CD4-positive, alpha-beta T cell treated with Interleukin-2 at 100 ng/mL for 4 hours (primary cell): ENCODE measurements at regions not wholly inside any gene's neighbourhood (a gene's known extent, or its start where the extent isn't known, plus 50 kb on each side); places are given as distances from the start of the nearest gene placed in this dataset.

Experiments used
- DNase-seq: peaks from one replicate; pipeline ENCODE4 v3.0.0-alpha.2; 2020; ENCODE audit warnings: low spot score

DNA sequence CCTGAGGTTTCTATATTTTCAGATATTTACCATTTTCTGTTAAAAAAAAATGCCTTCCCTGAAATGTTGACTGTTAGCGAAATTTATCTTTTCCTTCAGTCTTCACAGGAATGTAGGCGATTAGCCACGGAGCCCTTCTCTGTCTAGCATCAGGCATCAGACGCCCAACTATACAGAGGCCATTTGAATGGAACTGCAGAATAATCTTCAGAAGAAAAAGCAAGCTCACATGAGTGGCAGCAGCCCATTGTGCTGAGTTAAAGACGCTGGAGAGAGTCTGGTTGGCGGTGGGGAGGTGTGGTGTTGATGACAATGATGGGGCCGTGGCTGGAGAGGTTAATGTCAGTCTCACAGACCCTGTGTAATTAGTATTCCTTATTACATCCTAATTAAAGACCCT, 196.8 kb upstream of the LEF1 start:
- no peak for DNase-seq

DNA sequence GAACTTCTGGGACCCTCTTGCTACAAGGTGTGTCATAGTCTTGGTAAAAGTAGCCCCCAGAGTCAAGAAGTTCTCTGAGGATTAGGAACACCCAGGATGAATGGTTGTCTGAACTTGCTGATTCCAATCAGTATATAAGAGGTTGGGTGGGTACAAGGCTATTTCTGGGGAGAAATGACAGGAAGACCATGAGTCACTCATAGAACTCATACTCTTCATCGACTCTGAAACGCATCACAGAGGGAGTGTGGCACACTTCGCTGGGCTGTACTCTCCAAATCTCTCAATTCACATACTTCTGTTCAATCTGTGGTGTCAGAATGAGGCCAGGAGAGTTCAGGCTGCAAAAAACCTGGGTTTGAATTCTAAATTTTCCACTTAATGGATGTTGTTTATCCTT, 193.2 kb upstream of the LEF1 start:
- DNase-seq: no peak

DNA sequence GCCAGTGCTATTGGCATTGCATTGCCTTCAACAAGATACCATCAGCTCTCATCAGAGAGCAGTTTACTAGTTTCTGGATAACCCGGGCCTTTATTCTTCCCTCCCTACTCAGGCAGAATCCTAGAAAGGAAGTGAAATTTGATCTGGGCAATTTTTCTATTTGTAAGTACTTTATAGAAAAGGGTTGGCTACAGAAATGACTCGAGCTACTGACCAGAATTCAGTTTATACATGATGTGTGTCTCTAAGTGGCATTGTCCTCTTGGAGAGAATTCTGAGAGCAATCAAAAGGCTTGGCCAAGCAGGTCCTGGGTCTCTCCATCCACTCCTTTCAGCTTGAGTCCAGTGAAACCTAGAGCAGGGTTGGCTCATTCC, 192.7 kb upstream of the LEF1 start:
- DNase-seq: no peak

DNA sequence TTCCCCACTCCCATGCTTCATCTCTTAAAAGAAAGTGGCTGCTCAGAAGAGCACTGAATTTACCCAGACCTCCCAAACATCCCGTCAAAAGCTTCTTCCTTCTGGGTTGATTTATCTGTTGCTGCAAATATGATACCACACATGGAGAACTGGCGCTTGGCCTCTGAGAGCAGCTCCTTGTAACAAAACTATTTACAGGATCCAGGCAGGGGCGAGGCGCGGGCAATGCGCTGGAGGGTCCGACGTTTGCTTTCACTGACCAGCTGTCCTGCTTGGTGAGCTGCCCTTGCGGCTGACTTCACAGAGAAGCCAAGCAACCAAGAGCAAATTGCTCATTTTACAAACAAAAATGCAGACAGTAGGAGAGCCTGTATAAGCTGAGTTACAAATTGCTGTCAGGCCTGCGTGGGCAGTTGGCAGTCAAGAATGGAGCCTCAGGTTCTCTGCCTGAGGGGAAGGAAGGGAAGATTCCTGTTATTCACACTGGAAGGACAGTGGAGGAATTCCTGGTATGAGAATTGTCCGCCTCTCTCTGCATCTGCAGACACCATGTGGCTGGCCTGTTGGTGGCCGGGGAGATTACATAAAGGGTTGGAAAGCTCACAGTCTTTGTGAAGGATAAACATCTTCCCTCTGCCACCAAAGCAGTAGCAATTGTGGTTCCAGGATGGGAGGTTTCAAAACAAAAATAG, 192.2 kb upstream of the LEF1 start:
- no peak for DNase-seq

GRCh38 chr4:108359986-108360681, 191.4 kb upstream of the LEF1 start:
- DNase-seq: no peak

DNA sequence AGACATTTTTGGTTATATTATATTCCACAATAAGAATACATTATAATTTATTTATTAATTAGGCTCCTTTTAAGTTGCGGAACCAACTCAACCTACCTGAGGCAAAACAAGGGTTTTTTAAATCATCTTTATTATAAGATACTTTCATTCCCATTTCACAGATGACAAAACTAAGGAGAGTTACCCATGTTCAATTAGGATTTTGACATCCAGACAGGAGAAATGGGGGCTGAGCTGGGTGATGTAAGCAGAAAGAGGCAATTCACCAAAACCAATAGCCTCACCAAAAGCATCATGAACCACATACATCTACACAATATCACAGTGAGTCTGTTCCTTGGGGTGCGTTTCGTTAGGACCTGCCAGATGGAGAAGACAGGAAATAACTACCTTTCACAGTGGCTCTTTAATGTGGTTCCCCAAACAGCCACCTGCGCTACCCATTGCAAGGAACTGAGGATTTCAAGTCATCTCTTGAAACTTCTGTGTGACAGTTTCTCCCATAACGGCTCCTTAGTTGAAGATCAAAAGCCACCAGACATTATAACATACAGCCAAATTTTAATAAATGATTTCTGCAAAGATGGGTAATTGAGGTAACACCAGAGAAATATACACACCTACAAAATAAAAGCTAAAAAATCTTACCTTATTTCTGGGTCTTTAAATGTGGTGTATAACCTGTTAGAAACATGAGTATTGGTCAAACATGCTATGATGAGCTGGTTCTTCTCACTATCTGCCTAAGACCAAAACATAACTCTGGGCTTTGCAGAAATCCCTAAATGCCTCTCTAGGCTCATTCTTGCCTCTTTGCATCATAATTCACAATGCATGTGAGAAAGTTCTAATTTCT, 190.6 kb upstream of the LEF1 start:
- peak; percentile 39 for DNase-seq

DNA sequence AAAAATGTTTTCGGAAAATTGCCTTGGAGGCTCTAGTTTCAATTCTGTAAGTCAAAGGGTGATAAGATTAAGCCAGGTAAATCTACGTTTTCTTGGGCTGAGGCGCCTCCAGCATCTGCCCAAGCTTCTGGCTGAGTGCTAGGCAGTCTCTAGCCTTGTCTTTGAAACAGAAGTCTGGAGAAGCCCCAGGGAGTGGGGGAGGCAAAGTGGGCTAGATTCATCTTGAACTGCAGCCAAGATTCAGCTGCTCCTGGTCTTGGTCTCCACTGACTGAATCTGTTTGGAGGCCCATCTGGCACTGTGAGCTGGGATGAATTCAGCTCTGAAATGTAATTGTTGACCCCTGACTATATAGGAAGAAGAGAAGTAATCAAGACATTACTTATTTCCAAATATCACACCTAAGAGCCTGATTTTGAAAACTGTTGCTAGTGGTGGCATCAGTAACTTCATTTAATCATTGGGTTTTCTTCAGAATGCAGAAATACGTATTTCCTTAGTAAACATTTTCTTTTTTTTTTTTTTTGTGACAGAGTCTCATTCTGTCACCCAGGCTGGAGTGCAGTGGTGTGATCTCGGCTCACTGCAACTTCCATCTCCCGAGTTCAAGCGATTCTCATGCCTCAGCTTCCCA, 187.3 kb upstream of the LEF1 start:
- no peak for DNase-seq

DNA sequence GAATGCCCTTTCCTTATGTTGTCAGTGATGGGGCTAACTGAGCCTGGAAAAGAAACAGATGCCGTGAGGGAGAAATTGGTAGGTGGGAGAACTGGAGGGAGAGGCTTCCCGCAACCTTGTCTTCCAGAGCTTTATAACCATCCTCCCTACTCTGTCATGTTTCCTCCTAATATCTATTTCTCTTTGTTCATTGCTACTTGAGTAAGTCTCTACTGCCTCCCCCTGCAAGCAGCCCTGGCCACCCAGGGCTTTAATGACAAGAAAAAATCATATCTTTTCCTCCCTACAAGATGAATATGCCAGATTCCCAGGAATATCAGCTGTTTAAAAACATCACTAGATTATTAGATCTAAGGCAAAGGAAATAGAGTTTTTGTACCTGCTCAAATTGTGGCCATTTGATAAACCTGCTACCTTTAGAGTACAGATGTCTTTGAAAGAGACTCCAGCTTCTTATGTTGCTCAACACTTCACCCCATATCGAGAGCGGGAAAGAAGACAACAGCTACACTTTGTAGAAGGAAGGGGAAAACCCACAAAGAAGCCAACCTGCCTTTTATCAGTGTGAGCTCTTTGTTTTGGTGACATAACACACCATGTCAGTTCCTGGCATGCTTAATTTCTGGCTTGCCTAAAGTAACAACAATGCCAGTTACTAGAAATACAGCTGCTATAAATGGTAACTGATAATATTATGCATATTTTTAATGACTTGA, 186.6 kb upstream of the LEF1 start:
- DNase-seq: peak; percentile 75

DNA sequence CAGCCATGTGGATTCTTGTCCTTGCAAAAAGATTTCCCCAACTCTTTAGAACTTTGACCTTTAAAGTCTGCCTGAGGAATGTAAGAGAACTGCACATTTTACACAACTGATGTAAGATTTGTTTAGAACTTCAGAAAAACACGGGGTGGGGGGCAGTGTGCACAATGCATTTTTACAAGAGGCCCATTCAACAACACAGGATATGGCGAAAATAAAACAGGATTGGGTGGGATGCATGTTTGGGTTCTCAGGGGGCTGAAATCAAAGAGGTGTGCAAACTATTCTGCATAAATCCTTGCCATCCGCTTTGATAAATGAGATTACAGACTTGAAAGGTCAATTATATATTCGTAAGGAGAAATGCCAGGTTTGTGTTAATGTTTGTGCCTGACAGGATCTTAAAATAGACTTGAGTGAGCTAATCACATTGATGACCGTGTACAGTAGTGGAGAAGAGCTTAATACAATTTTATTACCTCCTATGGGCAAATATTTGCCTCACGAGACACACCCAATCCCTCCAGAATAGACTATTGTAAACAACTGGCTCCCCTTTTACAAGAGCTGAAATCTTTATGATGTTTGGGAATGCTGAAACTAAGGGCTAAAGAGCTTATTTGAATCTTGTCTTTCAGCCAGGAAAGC, 184.1 kb upstream of the LEF1 start:
- no peak for DNase-seq

- DNase-seq: no peak
Observed at GRCh38 chr4:108351791-108352190, 183.1 kb upstream of the LEF1 start.

- no peak for DNase-seq
Observed at GRCh38 chr4:108350332-108350731, 181.6 kb upstream of the LEF1 start.

- no peak for DNase-seq
Observed at GRCh38 chr4:108346818-108347210, 178.1 kb upstream of the LEF1 start.

DNA sequence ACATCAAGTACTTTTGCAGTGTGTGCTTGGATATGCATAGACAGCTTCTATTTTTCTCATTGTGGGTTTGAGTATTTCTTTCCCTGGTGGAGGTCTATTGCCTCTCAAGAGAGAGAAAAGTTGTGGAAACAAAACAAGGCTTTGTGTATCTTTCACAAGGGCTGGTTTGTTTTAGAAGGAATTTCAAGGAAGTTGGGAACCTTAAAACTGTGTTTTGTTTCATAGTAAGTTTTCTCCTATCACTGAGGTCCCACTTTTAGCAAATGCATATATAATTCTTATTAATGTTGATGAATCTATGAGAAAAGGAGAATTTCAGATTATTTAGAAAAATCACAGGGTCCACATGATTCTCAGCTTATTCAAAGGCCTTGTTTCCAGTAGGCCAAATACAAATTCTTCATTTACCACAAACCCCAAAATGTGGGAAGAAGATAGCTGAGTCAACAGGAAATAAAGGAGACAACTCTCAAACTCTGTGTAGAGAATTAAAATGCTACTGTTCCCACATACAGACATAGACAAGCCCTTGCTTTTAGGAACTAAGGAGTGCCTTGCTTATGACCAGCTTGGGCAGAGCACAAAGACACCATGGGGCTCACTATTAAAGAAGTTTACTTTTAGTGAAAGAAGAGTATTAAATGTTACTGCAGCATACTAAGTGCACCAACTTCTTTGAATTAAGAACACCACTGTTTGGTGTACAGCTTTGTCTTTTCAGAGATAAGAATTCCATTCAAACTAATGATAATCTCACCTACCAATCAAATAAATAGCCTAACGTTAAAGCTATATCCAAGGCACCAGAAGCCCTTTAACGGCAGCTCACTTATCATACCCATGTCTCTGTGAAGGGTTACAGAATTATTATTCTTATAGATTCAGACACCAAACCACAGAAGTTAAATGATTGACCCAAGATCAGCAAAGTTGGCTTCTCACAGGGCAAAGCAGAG, 177.4 kb upstream of the LEF1 start:
- DNase-seq: peak; percentile 17

- DNase-seq: peak; percentile 51
Observed at GRCh38 chr4:108342325-108342970, 173.7 kb upstream of the LEF1 start.

GRCh38 chr4:108337923-108338322, 169.2 kb upstream of the LEF1 start:
- no peak for DNase-seq

DNA sequence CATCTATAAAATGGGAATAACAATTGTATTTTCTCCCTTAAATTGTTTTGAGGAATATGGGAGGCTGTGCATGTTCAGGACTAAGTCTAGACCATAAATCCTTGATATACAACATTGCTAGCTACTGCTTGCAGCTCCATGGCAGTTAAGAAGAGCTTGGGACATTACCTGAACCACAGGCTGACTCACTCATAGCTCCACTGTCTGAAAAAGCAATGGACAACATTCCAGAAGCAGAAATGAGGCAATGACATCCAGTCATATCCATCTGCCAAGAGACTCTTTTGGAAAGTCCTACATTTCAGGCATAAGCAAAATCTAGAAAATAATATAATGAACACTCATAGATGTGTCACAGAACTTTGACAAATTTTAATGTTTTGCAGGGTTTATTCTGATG, 167.3 kb upstream of the LEF1 start:
- no peak for DNase-seq

GRCh38 chr4:108335081-108335480, 166.3 kb upstream of the LEF1 start:
- DNase-seq: no peak

GRCh38 chr4:108334031-108334430, 165.3 kb upstream of the LEF1 start:
- no peak for DNase-seq

DNA sequence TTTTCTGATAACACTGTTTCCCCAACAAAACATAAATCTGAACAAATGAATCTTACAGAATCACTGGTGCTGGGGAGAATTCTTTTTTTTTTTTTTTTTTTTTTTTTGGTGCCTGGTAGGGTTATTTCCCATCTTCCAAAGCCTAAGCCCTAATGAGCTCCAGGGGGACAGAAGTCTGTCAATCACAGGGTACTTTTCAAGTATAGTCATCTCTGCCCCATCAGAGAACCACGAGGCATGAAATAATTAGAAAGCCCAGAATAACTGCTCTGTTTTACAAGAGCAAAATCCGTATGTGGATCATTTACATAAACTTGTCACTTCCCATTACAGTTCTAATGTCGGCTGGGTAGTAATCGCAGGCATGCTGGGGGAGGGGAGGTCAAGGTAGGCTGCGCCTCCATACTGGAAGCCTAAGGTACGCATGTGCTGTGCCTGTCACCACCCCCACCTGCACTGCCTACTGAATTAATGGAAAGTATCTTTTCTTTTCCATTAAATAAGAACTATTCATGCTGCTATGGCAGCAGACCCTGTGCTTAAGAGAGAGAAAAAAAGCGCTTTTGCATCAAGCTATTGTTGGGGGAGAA, 164.7 kb upstream of the LEF1 start:
- no peak for DNase-seq
